HepG2 (cell line): ENCODE measurements at regions not wholly inside any gene's neighbourhood (a gene's known extent, or its start where the extent isn't known, plus 50 kb on each side); places are given as distances from the start of the nearest gene placed in this dataset.

Experiments
- ATAC-seq: fragments of 200-7000 bp; cut with Tn5 transposase; 3 replicates; pipeline ENCODE4 v1.9.1; 2020; ENCODE audit warnings: mild to moderate bottlenecking, moderate library complexity
- BruUV-seq: library from RNA; stranded (reverse); fragments of 400-500 nt; replicated peaks from 2 replicates; lab custom pipeline; 2021; lab: Mats Ljungman, UMichigan
- CTCF ChIA-PET: fragments of 300-600 bp; formaldehyde crosslinking; extraction: SDS; loops from one replicate; lab custom pipeline; 2021; ENCODE audit warnings: low total read pairs, inconsistent platforms, low intra/inter-chr PET ratio; lab: Yijun Ruan, JAX
- POLR2A ChIA-PET: fragments of 350-600 bp; sonication (Branson Sonifier 250); formaldehyde crosslinking; loops from one replicate; lab custom pipeline; 2020; ENCODE audit warnings: antibody characterized with exemption, inconsistent platforms; lab: Yijun Ruan, JAX
- DNase-seq: peaks from one replicate; pipeline ENCODE4 v3.0.0-alpha.2; 2015; ENCODE audit warnings: low spot score
- FAIRE-seq: peaks from 3 replicates; lab custom pipeline; 2011; peaks lifted over from hg19 to GRCh38; lab: Jason Lieb, UNC
- H2AFZ ChIP-seq: one replicate; pipeline ENCODE4 v1.6.1; 2011; ENCODE audit warnings: low read length, inconsistent platforms
- H3K27ac ChIP-seq: fragments of 300-600 bp; 3 replicates; pipeline ENCODE4 v1.8.0; 2011; ENCODE audit warnings: mixed run types, mild to moderate bottlenecking, mixed read lengths, low read length, inconsistent platforms; ENCODE audit not compliant: insufficient read depth; ENCODE audit errors: extremely low read length
- H3K27me3 ChIP-seq, 2 experiments: fragments of 200-600 bp in 1 of 2; 2 replicates in 1 of 2; 3 replicates in 1 of 2; pipeline versions ENCODE4 v1.6.0 to v1.8.0; 2011; ENCODE audit warnings: low read length in 2 of 2, mild to moderate bottlenecking in 2 of 2, moderate library complexity in 2 of 2, inconsistent platforms in 1 of 2; ENCODE audit not compliant: insufficient read depth in 2 of 2, control insufficient read depth in 1 of 2
- H3K36me3 ChIP-seq, 2 experiments: fragments of 200-600 bp in 1 of 2; replicated peaks in 1 of 2; 2 replicates in 1 of 2; 3 replicates in 1 of 2; pipeline versions ENCODE4 v1.5.1 to v1.8.0; 2011; ENCODE audit warnings: low read length in 2 of 2, inconsistent platforms in 1 of 2; ENCODE audit not compliant: insufficient read depth in 2 of 2, control insufficient read depth in 1 of 2
- H3K4me1 ChIP-seq: 2 replicates; pipeline ENCODE4 v1.5.1; 2012; ENCODE audit warnings: low read length, inconsistent platforms; ENCODE audit not compliant: insufficient read depth
- H3K4me2 ChIP-seq: 2 replicates; pipeline ENCODE4 v1.6.0; 2011; ENCODE audit warnings: low read depth, low read length, inconsistent platforms
- H3K4me3 ChIP-seq, 3 experiments: fragments of 200-600 bp in 1 of 3; sonication (generic), shearing (Covaris generic) in 1 of 3; replicated peaks in 1 of 3; 2 replicates each; pipeline ENCODE4 v1.5.1; 2011 to 2016; ENCODE audit warnings: low read length in 3 of 3, inconsistent platforms in 2 of 3, low read depth in 2 of 3, mild to moderate bottlenecking in 2 of 3, control low read depth in 1 of 3, mixed read lengths in 1 of 3; ENCODE audit not compliant: insufficient read depth in 1 of 3
- H3K79me2 ChIP-seq: one replicate; pipeline ENCODE4 v1.6.1; 2011; ENCODE audit warnings: low read length, inconsistent platforms; ENCODE audit not compliant: insufficient read depth
- H3K9ac ChIP-seq: 2 replicates; pipeline ENCODE4 v1.6.0; 2011; ENCODE audit warnings: mild to moderate bottlenecking, low read depth, low read length, inconsistent platforms; ENCODE audit not compliant: insufficient read depth
- H3K9me3 ChIP-seq: 2 replicates; pipeline ENCODE4 v1.5.1; 2012; ENCODE audit warnings: mild to moderate bottlenecking, low read length
- H4K20me1 ChIP-seq: 2 replicates; pipeline ENCODE4 v1.6.0; 2011; ENCODE audit warnings: inconsistent platforms, mild to moderate bottlenecking, low read length, moderate library complexity; ENCODE audit not compliant: insufficient read depth
- ATF6 ChIP-seq: sonication (generic); formaldehyde crosslinking; conservative IDR thresholded peaks from 2 replicates; pipeline ENCODE4 v1.4.0; 2020; ENCODE audit warnings: missing genetic modification reagents
- CBX1 ChIP-seq: IDR thresholded peaks from one replicate; pipeline ENCODE4 v1.6.1; 2016; ENCODE audit warnings: antibody characterized with exemption, low read depth
- MIXL1 ChIP-seq: IDR thresholded peaks from 2 replicates; pipeline ENCODE4 v1.6.1; 2016
- POLR2AphosphoS2 ChIP-seq: IDR thresholded peaks from 2 replicates; pipeline ENCODE4 v1.6.1; 2011; ENCODE audit warnings: low read depth, low read length, improper control_type of control experiment
- PREB ChIP-seq: sonication (generic); formaldehyde crosslinking; IDR thresholded peaks from 2 replicates; pipeline ENCODE4 v1.4.0; 2020; ENCODE audit warnings: missing genetic modification reagents
- ZFP37 ChIP-seq: sonication (generic); formaldehyde crosslinking; IDR thresholded peaks from 2 replicates; pipeline ENCODE4 v1.4.0; 2020; ENCODE audit warnings: missing genetic modification reagents, borderline replicate concordance
- ZHX1 ChIP-seq: sonication (generic); formaldehyde crosslinking; IDR thresholded peaks from 2 replicates; pipeline ENCODE4 v1.8.1; 2022; ENCODE audit warnings: low read depth, mild to moderate bottlenecking, missing genetic modification reagents
- ZNF12 ChIP-seq: sonication (generic); formaldehyde crosslinking; IDR thresholded peaks from 2 replicates; pipeline ENCODE4 v1.5.0; 2020; ENCODE audit warnings: missing genetic modification reagents
- ZNF138 ChIP-seq: sonication (generic); formaldehyde crosslinking; IDR thresholded peaks from 2 replicates; pipeline ENCODE4 v1.5.0; 2020; ENCODE audit warnings: mild to moderate bottlenecking, low read depth, missing genetic modification reagents
- ZNF280B ChIP-seq: sonication (generic); formaldehyde crosslinking; IDR thresholded peaks from 2 replicates; pipeline ENCODE4 v1.5.0; 2020; ENCODE audit warnings: missing genetic modification reagents, mild to moderate bottlenecking, borderline replicate concordance
- ZNF546 ChIP-seq: sonication (generic); formaldehyde crosslinking; conservative IDR thresholded peaks from 2 replicates; pipeline ENCODE4 v1.8.1; 2023; ENCODE audit warnings: mild to moderate bottlenecking, missing genetic modification reagents
- ZNF576 ChIP-seq: sonication (generic); formaldehyde crosslinking; IDR thresholded peaks from 2 replicates; pipeline ENCODE4 v1.4.0; 2020; ENCODE audit warnings: mild to moderate bottlenecking, missing genetic modification reagents
- ZNF691 ChIP-seq: sonication (generic); formaldehyde crosslinking; IDR thresholded peaks from 2 replicates; pipeline ENCODE4 v1.4.0; 2020; ENCODE audit warnings: missing genetic modification reagents, low read depth, mild to moderate bottlenecking, borderline replicate concordance
- ZNF740 ChIP-seq: sonication (generic); formaldehyde crosslinking; IDR thresholded peaks from 2 replicates; pipeline ENCODE4 v1.4.0; 2020; ENCODE audit warnings: missing genetic modification reagents
- ZNF816 ChIP-seq: sonication (generic); formaldehyde crosslinking; IDR thresholded peaks from 2 replicates; pipeline ENCODE4 v1.8.0; 2022; ENCODE audit warnings: missing genetic modification reagents, mild to moderate bottlenecking, borderline replicate concordance
- ZSCAN21 ChIP-seq: sonication (generic); formaldehyde crosslinking; IDR thresholded peaks from 2 replicates; pipeline ENCODE4 v1.8.0; 2022; ENCODE audit warnings: mild to moderate bottlenecking, missing genetic modification reagents, moderate library complexity, borderline replicate concordance
- ZZZ3 ChIP-seq: sonication (generic); formaldehyde crosslinking; IDR thresholded peaks from 2 replicates; pipeline ENCODE4 v1.4.0; 2020; ENCODE audit warnings: missing genetic modification reagents, mild to moderate bottlenecking, borderline replicate concordance
- WGBS: methylation state at CpG from one replicate; pipeline ENCODE4 v1.1.6; 2017; ENCODE audit warnings: low lambda C conversion rate; 5-methylcytosine and 5-hydroxymethylcytosine counted together
- in situ Hi-C: cut with HindIII; loops from 2 replicates; pipeline ENCODE4 v1.10.0; 2017; ENCODE audit warnings: low pct_unique_long_range_greater_than_20kb; ENCODE audit not compliant: extremely low pct_ligation_motif_present
- intact Hi-C: fragments of 100-400 bp; cut with micrococcal nuclease; formaldehyde crosslinking; loops from one replicate; pipeline ENCODE4 v1.10.0; 2022; ENCODE audit not compliant: unreplicated experiment

GRCh38 chr6:82703230-82703629 is 339.6 kb downstream of the TPBG start:
- H3K9ac ChIP-seq, result no peak overlapping the region
- H3K36me3 ChIP-seq, result no peaks in the 10 kb centered on the region
- ChIA-PET POLR2A (no interaction called here), CTCF (no interaction called here)
- FAIRE-seq, result no peak
- BruUV-seq, result no TSS peak
- peaks cover 6% of the 10 kb centered on the region for H3K9me3 ChIP-seq
- H3K27ac ChIP-seq, result no peak overlapping the region
- H2AFZ ChIP-seq, result no peak overlapping the region
- no peak for DNase-seq
- 19% methylated on average over 4 of the region's 4 CpGs for WGBS
- H3K4me3 ChIP-seq, result no peak overlapping the region
- in situ Hi-C loops, result no loop called here
- H3K4me1 ChIP-seq, result no peaks in the 10 kb centered on the region
- ATAC-seq, result no peak
- H3K79me2 ChIP-seq, result no peaks in the 10 kb centered on the region
- intact Hi-C loops, result no loop called here
- no peaks in the 10 kb centered on the region for H3K27me3 ChIP-seq
- no peak overlapping the region for H3K4me2 ChIP-seq
- H4K20me1 ChIP-seq, result no peaks in the 10 kb centered on the region
- TF ChIP-seq ZZZ3 (CRISPR knock-in tag) (no peak), ZHX1 (CRISPR knock-in tag) (no peak), ZNF576 (CRISPR knock-in tag) (no peak), ZSCAN21 (CRISPR knock-in tag) (no peak), ZNF816 (CRISPR knock-in tag) (no peak), ZNF740 (CRISPR knock-in tag) (no peak), CBX1 (no peak), PREB (CRISPR knock-in tag) (no peak), MIXL1 (CRISPR knock-in tag) (no peak), ZFP37 (no peak), POLR2AphosphoS2 (no peak), ATF6 (CRISPR knock-in tag) (no peak), ZNF138 (no peak), ZNF691 (no peak), ZNF546 (CRISPR knock-in tag) (no peak), ZNF280B (CRISPR knock-in tag) (no peak), ZNF12 (CRISPR knock-in tag) (no peak)
